Suppressor macrophage treated with lipopolysaccharide for 4 hours (primary cell): ENCODE measurements at regions not wholly inside any gene's neighbourhood (a gene's known extent, or its start where the extent isn't known, plus 50 kb on each side); places are given as distances from the start of the nearest gene placed in this dataset.
A peak's percentile ranks its signal among the peaks of the same experiment; 100 is the strongest.
"Not testable (repeated sequence)": the region's sequence is repeated elsewhere in the genome, so short reads cannot be mapped to it uniquely, and the experiment has no call there.

Source experiments
- DNase-seq: peaks from one replicate; pipeline ENCODE4 v3.0.0-alpha.2; 2020

- no peak for DNase-seq
These were observed 98.9 kb upstream of the IPO9 start for GRCh38 chr1:201729973-201730608.

GRCh38 chr1:201730611-201731010 lies 98.3 kb upstream of the IPO9 start:
- no peak for DNase-seq

GRCh38 chr1:201731142-201731541 lies 97.8 kb upstream of the IPO9 start:
- DNase-seq = no peak

- DNase-seq = no peak
These were observed 97.4 kb upstream of the IPO9 start for GRCh38 chr1:201731592-201731991.

- no peak for DNase-seq
These were observed 96.6 kb upstream of the IPO9 start for GRCh38 chr1:201732351-201732750.

GRCh38 chr1:201734221-201734620 lies 94.7 kb upstream of the IPO9 start:
- not testable (repeated sequence) for DNase-seq

GRCh38 chr1:201734786-201735185 lies 94.2 kb upstream of the IPO9 start:
- DNase-seq = no peak

GRCh38 chr1:201736707-201737320 lies 92.1 kb upstream of the IPO9 start:
- DNase-seq = no peak

- no peak for DNase-seq
These were observed 91.5 kb upstream of the IPO9 start for GRCh38 chr1:201737352-201738060.

- no peak for DNase-seq
These were observed 89.9 kb upstream of the IPO9 start for GRCh38 chr1:201739080-201739479.

GRCh38 chr1:201739492-201740085 lies 89.4 kb upstream of the IPO9 start:
- DNase-seq = peak; percentile 50

GRCh38 chr1:201740086-201740541 lies 88.8 kb upstream of the IPO9 start:
- DNase-seq = no peak

- DNase-seq = peak; percentile 65
These were observed 88.3 kb upstream of the IPO9 start for GRCh38 chr1:201740670-201741111.

GRCh38 chr1:201741763-201742342 lies 87.1 kb upstream of the IPO9 start:
- DNase-seq = no peak

- DNase-seq = no peak
These were observed 86.5 kb upstream of the IPO9 start for GRCh38 chr1:201742476-201742875.

- no peak for DNase-seq
These were observed 85.8 kb upstream of the IPO9 start for GRCh38 chr1:201742955-201743805.

- DNase-seq = peak; percentile 50
These were observed 83.9 kb upstream of the IPO9 start for GRCh38 chr1:201745023-201745422.

GRCh38 chr1:201746156-201746555 lies 82.8 kb upstream of the IPO9 start:
- no peak for DNase-seq

- no peak for DNase-seq
These were observed 81.7 kb upstream of the IPO9 start for GRCh38 chr1:201747261-201747660.

GRCh38 chr1:201748335-201748734 lies 80.6 kb upstream of the IPO9 start:
- DNase-seq = no peak

- DNase-seq = peak; percentile 19
These were observed 79.8 kb upstream of the IPO9 start for GRCh38 chr1:201749059-201749690.

- DNase-seq = no peak
These were observed 78.8 kb upstream of the IPO9 start for GRCh38 chr1:201750120-201750519.
